B cell (primary cell): ENCODE measurements at regions not wholly inside any gene's neighbourhood (a gene's known extent, or its start where the extent isn't known, plus 50 kb on each side); places are given as distances from the start of the nearest gene placed in this dataset.

Experiments used
- ATAC-seq: fragments of 200-7000 bp; cut with Tn5 transposase; one replicate; pipeline ENCODE4 v1.10.0; 2021; ENCODE audit warnings: low read depth, mild to moderate bottlenecking, moderate number of reproducible peaks, moderate library complexity
- CTCF ChIA-PET: fragments of 350-600 bp; sonication (Branson Sonifier 250); formaldehyde crosslinking; loops from one replicate; lab custom pipeline; 2021; ENCODE audit warnings: antibody characterized with exemption, inconsistent platforms; lab: Charles Lee
- POLR2A ChIA-PET: fragments of 350-600 bp; sonication (Branson Sonifier 250); formaldehyde crosslinking; loops from one replicate; lab custom pipeline; 2021; ENCODE audit warnings: antibody characterized with exemption; lab: Charles Lee
- DNase-seq: peaks from one replicate; pipeline ENCODE4 v3.0.0; 2013
- H2AFZ ChIP-seq: 2 replicates; pipeline ENCODE4 v1.6.1; 2012; ENCODE audit warnings: mild to moderate bottlenecking, low read depth, low read length; ENCODE audit not compliant: insufficient read depth, poor library complexity, severe bottlenecking
- H3K27ac ChIP-seq, 2 donors: 1 replicate in 1 of 2; 2 replicates in 1 of 2; pipeline ENCODE4 v1.5.1; 2012 to 2013; ENCODE audit warnings: low read length in 2 of 2, mild to moderate bottlenecking in 2 of 2, moderate library complexity in 1 of 2
- H3K27me3 ChIP-seq, 4 experiments: fragments of 200-600 bp in 1 of 4; sonication (generic) in 1 of 4; replicated peaks in 1 of 4; 1 replicate in 2 of 4; 2 replicates in 2 of 4; pipeline versions ENCODE4 v1.6.1 to v1.7.0; 2013 to 2016; ENCODE audit warnings: low read length in 3 of 4, mild to moderate bottlenecking in 2 of 4, mixed read lengths in 1 of 4, moderate library complexity in 1 of 4; ENCODE audit not compliant: insufficient read depth in 4 of 4, control insufficient read depth in 3 of 4; ENCODE audit errors: control extremely low read depth in 1 of 4
- H3K36me3 ChIP-seq, 2 experiments: replicated peaks in 1 of 2; 1 replicate in 1 of 2; 2 replicates in 1 of 2; pipeline versions ENCODE4 v1.6.1 to v1.7.1; 2013; ENCODE audit warnings: low read length in 1 of 2; ENCODE audit not compliant: insufficient read depth in 2 of 2, control insufficient read depth in 1 of 2; ENCODE audit errors: control extremely low read depth in 1 of 2, extremely low read depth in 1 of 2
- H3K4me1 ChIP-seq, 2 donors: fragments of 200-600 bp in 1 of 2; sonication (generic) in 1 of 2; 1 replicate in 1 of 2; 2 replicates in 1 of 2; pipeline versions ENCODE4 v1.5.1 to v1.6.1; 2013 to 2017; ENCODE audit warnings: low read length in 2 of 2; ENCODE audit not compliant: control insufficient read depth in 2 of 2, insufficient read depth in 2 of 2
- H3K4me2 ChIP-seq: replicated peaks from 2 replicates; pipeline ENCODE3; 2012; ENCODE audit warnings: mild to moderate bottlenecking, low read depth, low read length; ENCODE audit not compliant: poor library complexity, severe bottlenecking
- H3K4me3 ChIP-seq, 5 experiments: fragments of 200-600 bp in 1 of 5; sonication (generic) in 1 of 5; 1 replicate in 3 of 5; 2 replicates in 2 of 5; pipeline versions ENCODE4 v1.5.1 to v1.7.0; 2011 to 2016; ENCODE audit warnings: low read length in 4 of 5, mild to moderate bottlenecking in 4 of 5, low read depth in 2 of 5, control low read depth in 1 of 5, moderate library complexity in 1 of 5; ENCODE audit not compliant: insufficient read depth in 1 of 5; ENCODE audit errors: control extremely low read depth in 1 of 5, extremely low read depth in 1 of 5
- H3K79me2 ChIP-seq: fragments of 200-600 bp; sonication (generic); one replicate; pipeline ENCODE4 v1.6.0; 2016; ENCODE audit warnings: low read length; ENCODE audit not compliant: control insufficient read depth, insufficient read depth
- H3K9ac ChIP-seq: fragments of 200-600 bp; sonication (generic); 2 replicates; pipeline ENCODE4 v1.6.1; 2017; ENCODE audit warnings: mild to moderate bottlenecking, low read length, moderate library complexity
- H3K9me3 ChIP-seq, 3 donors: one replicate each; pipeline versions ENCODE4 v1.6.1 to v1.7.1; 2013; ENCODE audit warnings: low read length in 2 of 3; ENCODE audit not compliant: control insufficient read depth in 2 of 3, insufficient read depth in 1 of 3; ENCODE audit errors: control extremely low read depth in 1 of 3
- H4K20me1 ChIP-seq: 2 replicates; pipeline ENCODE4 v1.6.0; 2012; ENCODE audit warnings: mild to moderate bottlenecking, low read length; ENCODE audit not compliant: insufficient read depth, control insufficient read depth, poor library complexity, severe bottlenecking
- H3K27ac Mint-ChIP-seq: one replicate; pipeline ENCODE4 v1.8.0; 2021; ENCODE audit warnings: mixed read lengths
- H3K27me3 Mint-ChIP-seq: one replicate; pipeline ENCODE4 v1.8.0; 2021; ENCODE audit warnings: mixed read lengths
- H3K4me1 Mint-ChIP-seq: one replicate; pipeline ENCODE4 v1.8.0; 2021; ENCODE audit warnings: mixed read lengths
- H3K4me3 Mint-ChIP-seq: one replicate; pipeline ENCODE4 v1.8.0; 2021; ENCODE audit warnings: mixed read lengths
- H3K9me3 Mint-ChIP-seq: one replicate; pipeline ENCODE4 v1.8.0; 2022; ENCODE audit warnings: mixed read lengths; ENCODE audit not compliant: insufficient read depth
- CTCF ChIP-seq: fragments of 200-600 bp; IDR thresholded peaks from one replicate; pipeline ENCODE4 v1.8.0; 2022; ENCODE audit warnings: antibody characterized with exemption, mild to moderate bottlenecking
- EZH2 ChIP-seq: IDR thresholded peaks from 2 replicates; pipeline ENCODE4 v1.6.1; 2012; ENCODE audit warnings: borderline replicate concordance, low read depth, mild to moderate bottlenecking, moderate library complexity, low read length; ENCODE audit not compliant: insufficient read depth, poor library complexity, severe bottlenecking
- WGBS: methylation state at CpG from one replicate; pipeline ENCODE4 v1.1.5; 2013; ENCODE audit warnings: missing lambda C conversion rate; ENCODE audit not compliant: insufficient coverage; 5-methylcytosine and 5-hydroxymethylcytosine counted together
- intact Hi-C: fragments of 100-400 bp; cut with micrococcal nuclease; formaldehyde crosslinking; loops from one replicate; pipeline ENCODE4 v1.10.0; 2022

- H2AFZ ChIP-seq, result no peak overlapping the region
- intact Hi-C loops, result no loop called here
- CTCF ChIA-PET, result no interaction called here
Measured at GRCh38 chrX:35444671-35445355, 353.3 kb upstream of the MAGEB16 start.

GRCh38 chrX:35445912-35446311 lies 352.2 kb upstream of the MAGEB16 start:
- ChIA-PET CTCF (no interaction called here), POLR2A (no interaction called here)
- no peaks in the 10 kb centered on the region for H3K9me3 Mint-ChIP-seq
- H3K27me3 Mint-ChIP-seq, result no peaks in the 10 kb centered on the region
- WGBS, result no CpG with 5 or more reads among the region's 3 CpGs
- DNase-seq (no peak), ATAC-seq (no peak)
- Histone ChIP-seq H3K9me3 (no peaks in the 10 kb centered on the region), H3K79me2 (no peaks in the 10 kb centered on the region), H4K20me1 (no peaks in the 10 kb centered on the region), H2AFZ (no peak overlapping the region), H3K4me2 (no peak overlapping the region), H3K27ac (no peak overlapping the region), H3K4me3 (no peak overlapping the region), H3K9ac (no peak overlapping the region), H3K36me3 (no peaks in the 10 kb centered on the region), H3K27me3 (no peaks in the 10 kb centered on the region), H3K4me1 (no peaks in the 10 kb centered on the region)
- H3K27ac Mint-ChIP-seq, result no peak overlapping the region
- TF ChIP-seq EZH2, result no peak
- no peak for TF ChIP-seq CTCF
- intact Hi-C loops, result no loop called here
- no peaks in the 10 kb centered on the region for H3K4me1 Mint-ChIP-seq
- no peak overlapping the region for H3K4me3 Mint-ChIP-seq

More at GRCh38 chrX:35444671-35445355, 353.3 kb upstream of the MAGEB16 start:
- Histone ChIP-seq H3K27me3 (no peaks in the 10 kb centered on the region), H3K4me3 (no peak overlapping the region), H3K79me2 (no peaks in the 10 kb centered on the region), H3K9me3 (no peaks in the 10 kb centered on the region), H3K36me3 (no peaks in the 10 kb centered on the region), H3K4me1 (no peaks in the 10 kb centered on the region), H3K9ac (no peak overlapping the region), H3K4me2 (no peak overlapping the region), H4K20me1 (no peaks in the 10 kb centered on the region), H3K27ac (no peak overlapping the region)
- ATAC-seq (no peak), DNase-seq (no peak)
- WGBS, result no CpG with 5 or more reads among the region's 2 CpGs
- Mint-ChIP-seq H3K27ac (no peak overlapping the region), H3K9me3 (no peaks in the 10 kb centered on the region), H3K4me3 (no peak overlapping the region), H3K27me3 (no peaks in the 10 kb centered on the region), H3K4me1 (no peaks in the 10 kb centered on the region)
- TF ChIP-seq EZH2, result no peak
- POLR2A ChIA-PET, result no interaction called here
